HFFc6 (cell line): ENCODE measurements at regions not wholly inside any gene's neighbourhood (a gene's known extent, or its start where the extent isn't known, plus 50 kb on each side); places are given as distances from the start of the nearest gene placed in this dataset.
A peak's percentile ranks its signal among the peaks of the same experiment; 100 is the strongest.

Experiments used
- DNase-seq: peaks from one replicate; pipeline ENCODE4 v3.0.0-alpha.2; 2018
- H3K27ac Mint-ChIP-seq: 2 replicates; pipeline ENCODE4 v1.8.0; 2020; ENCODE audit warnings: mild to moderate bottlenecking, mixed read lengths
- H3K27me3 Mint-ChIP-seq: 2 replicates; pipeline ENCODE4 v1.8.0; 2021; ENCODE audit warnings: mild to moderate bottlenecking, moderate library complexity, mixed read lengths; ENCODE audit not compliant: insufficient read depth
- H3K36me3 Mint-ChIP-seq: 2 replicates; pipeline ENCODE4 v1.8.0; 2021; ENCODE audit warnings: low read depth, mixed read lengths
- H3K4me1 Mint-ChIP-seq: 2 replicates; pipeline ENCODE4 v1.8.0; 2020; ENCODE audit warnings: low read depth, mixed read lengths
- H3K4me3 Mint-ChIP-seq: 2 replicates; pipeline ENCODE4 v1.8.0; 2020; ENCODE audit warnings: mild to moderate bottlenecking, moderate library complexity, mixed read lengths
- H3K9me3 Mint-ChIP-seq: 2 replicates; pipeline ENCODE4 v1.8.0; 2020; ENCODE audit warnings: mild to moderate bottlenecking, mixed read lengths
- TF ChIP-seq, protein P1 (sequence below): fragments of 200-600 bp; sonication (generic); IDR thresholded peaks from 2 replicates; pipeline ENCODE4 v1.5.0; 2021; ENCODE audit warnings: antibody characterized with exemption, mild to moderate bottlenecking

DNA sequence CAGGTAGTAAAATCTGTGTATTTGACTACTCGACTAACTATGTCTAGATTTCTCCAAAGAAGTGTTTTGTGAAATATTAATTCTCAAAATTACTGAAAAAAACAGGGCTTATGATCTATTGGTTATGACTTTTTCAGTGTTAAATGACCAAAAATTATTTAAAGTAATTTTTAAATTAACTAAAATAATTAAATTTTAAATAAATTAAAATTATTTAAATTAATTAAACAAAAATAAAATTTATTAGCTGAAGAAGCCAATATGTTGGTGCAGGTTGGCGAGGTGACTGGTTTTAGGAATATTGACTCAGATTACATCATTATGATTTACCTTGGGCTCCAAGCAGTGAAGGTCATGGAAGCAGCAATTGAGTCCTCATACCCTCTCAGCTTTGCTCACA, 483.2 kb downstream of the PTPRC start:
- H3K9me3 Mint-ChIP-seq = no peaks in the 10 kb centered on the region
- no peaks in the 10 kb centered on the region for H3K27me3 Mint-ChIP-seq
- peak overlapping the region; percentile 89 for H3K27ac Mint-ChIP-seq
- no peak overlapping the region for H3K4me3 Mint-ChIP-seq
- no peaks in the 10 kb centered on the region for H3K36me3 Mint-ChIP-seq
- H3K4me1 Mint-ChIP-seq = peaks cover 34% of the 10 kb centered on the region
- DNase-seq = no peak
- TF ChIP-seq, protein P1, sequence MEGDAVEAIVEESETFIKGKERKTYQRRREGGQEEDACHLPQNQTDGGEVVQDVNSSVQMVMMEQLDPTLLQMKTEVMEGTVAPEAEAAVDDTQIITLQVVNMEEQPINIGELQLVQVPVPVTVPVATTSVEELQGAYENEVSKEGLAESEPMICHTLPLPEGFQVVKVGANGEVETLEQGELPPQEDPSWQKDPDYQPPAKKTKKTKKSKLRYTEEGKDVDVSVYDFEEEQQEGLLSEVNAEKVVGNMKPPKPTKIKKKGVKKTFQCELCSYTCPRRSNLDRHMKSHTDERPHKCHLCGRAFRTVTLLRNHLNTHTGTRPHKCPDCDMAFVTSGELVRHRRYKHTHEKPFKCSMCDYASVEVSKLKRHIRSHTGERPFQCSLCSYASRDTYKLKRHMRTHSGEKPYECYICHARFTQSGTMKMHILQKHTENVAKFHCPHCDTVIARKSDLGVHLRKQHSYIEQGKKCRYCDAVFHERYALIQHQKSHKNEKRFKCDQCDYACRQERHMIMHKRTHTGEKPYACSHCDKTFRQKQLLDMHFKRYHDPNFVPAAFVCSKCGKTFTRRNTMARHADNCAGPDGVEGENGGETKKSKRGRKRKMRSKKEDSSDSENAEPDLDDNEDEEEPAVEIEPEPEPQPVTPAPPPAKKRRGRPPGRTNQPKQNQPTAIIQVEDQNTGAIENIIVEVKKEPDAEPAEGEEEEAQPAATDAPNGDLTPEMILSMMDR = no peak

DNA sequence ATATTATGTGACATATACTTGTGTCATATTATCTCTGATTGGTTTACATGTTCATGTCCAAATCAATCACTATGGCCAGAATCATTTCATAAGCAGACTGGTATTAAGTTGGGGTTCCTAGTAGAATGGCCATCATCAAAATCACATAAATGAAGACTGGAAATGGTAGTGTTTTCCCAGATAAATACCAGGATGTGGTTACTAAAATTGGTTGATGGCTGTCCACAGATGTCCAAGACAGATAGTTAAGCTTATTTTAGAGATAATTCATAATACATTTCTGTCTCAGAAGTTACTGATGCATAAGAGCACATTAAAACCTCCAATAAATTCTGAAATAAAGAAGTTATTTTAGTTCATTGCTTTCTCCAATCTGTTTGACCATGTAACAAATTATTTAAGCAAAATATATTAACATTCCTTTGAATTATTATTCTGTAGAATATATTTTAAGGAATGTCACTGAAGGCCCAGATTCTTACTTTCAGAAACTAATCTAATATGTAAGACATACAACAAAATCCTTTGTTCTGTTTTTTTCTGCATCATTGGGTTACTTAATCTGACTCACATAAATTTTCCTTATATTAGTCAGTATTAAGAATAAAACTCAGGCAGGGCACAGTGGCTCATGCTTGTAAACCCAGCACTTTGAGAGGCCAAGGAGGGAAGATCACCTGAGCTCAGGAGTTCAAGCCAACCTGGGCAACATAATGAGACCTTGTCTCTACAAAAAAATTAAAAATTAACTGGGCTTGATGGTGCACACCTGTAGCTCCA, 483.9 kb downstream of the PTPRC start:
- peaks cover 34% of the 10 kb centered on the region for H3K4me1 Mint-ChIP-seq
- peak; percentile 67 for DNase-seq
- peak overlapping the region; percentile 64 for H3K4me3 Mint-ChIP-seq
- H3K9me3 Mint-ChIP-seq = no peaks in the 10 kb centered on the region
- no peaks in the 10 kb centered on the region for H3K27me3 Mint-ChIP-seq
- no peaks in the 10 kb centered on the region for H3K36me3 Mint-ChIP-seq
- TF ChIP-seq, protein P1 = no peak
- H3K27ac Mint-ChIP-seq = peak overlapping the region; percentile 89

DNA sequence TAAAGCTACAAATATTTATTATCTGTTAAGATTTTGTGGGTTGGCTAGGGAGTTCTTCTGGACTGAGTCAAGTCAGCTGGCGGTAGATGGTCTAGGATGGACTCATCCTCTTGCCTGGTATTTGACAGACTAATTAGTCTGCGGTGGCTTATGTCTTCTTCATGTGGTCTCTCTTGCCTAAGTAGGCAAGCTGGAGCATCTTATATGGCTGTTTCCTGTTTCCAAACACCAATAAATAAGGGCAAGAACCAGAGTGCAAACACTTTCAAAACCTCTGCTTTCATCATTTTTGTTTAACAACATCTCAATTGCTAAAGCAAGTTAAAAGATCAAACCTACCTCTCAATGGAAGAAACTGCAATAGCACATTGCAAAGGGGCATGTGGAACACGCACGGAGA, 484.8 kb downstream of the PTPRC start:
- TF ChIP-seq, protein P1 = no peak
- Mint-ChIP-seq H3K4me3 (peak overlapping the region; percentile 39), H3K4me1 (peaks cover 34% of the 10 kb centered on the region), H3K27ac (peak overlapping the region; percentile 32), H3K36me3 (no peaks in the 10 kb centered on the region), H3K9me3 (no peaks in the 10 kb centered on the region), H3K27me3 (no peaks in the 10 kb centered on the region)
- peak; percentile 94 for DNase-seq

DNA sequence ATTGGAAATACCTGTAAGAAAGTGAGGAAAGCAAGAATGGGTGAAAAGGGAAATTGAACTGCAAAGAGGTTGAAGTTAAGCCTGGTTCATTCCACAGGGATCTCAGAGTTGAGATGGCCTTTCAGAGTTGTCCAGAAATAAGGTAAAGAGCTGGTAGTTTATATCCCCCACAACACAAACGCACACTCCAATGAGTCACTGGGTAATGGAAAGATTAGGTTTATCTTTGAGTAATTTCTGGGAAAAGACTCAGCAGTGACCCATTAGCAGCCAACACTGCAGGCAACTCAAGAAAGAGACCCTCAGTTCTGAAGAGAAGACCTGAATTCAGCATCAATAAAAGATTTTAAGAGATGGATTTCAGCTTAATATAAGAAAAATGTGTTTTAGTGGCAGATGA, 485.5 kb downstream of the PTPRC start:
- Mint-ChIP-seq H3K36me3 (no peaks in the 10 kb centered on the region), H3K4me3 (peak overlapping the region; percentile 19; the same call in 1 of the 2 replicates), H3K27me3 (no peaks in the 10 kb centered on the region), H3K9me3 (no peaks in the 10 kb centered on the region), H3K27ac (peak overlapping the region; percentile 24; the same call in 1 of the 2 replicates), H3K4me1 (peaks cover 38% of the 10 kb centered on the region)
- TF ChIP-seq, protein P1 = no peak
- peak; percentile 11 for DNase-seq

DNA sequence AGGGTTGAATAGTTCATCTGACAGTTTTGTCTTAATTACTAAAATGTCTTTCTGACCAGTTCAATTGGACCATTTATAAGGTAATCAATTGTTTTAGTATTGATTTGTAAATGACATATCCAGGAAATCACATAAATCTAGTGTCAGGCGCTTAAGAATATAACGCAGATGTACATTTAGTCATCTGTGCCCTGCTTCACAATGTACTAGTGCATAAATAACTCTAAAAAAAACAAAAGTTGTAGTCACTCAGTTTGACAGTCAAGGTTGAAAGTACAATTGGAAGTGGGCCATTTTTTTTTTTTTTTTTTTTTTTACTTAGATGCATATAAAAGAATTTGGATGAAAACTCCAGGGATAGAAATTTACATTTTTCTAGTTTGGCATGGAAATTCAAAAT, 490.4 kb downstream of the PTPRC start:
- no peak overlapping the region for H3K27ac Mint-ChIP-seq
- H3K9me3 Mint-ChIP-seq = no peaks in the 10 kb centered on the region
- TF ChIP-seq, protein P1 = no peak
- H3K4me3 Mint-ChIP-seq = no peak overlapping the region
- peaks cover 12% of the 10 kb centered on the region for H3K4me1 Mint-ChIP-seq
- no peaks in the 10 kb centered on the region for H3K27me3 Mint-ChIP-seq
- DNase-seq = no peak
- H3K36me3 Mint-ChIP-seq = no peaks in the 10 kb centered on the region
